ENCODE measurements at regions not wholly inside any gene's neighbourhood (a gene's known extent, or its start where the extent isn't known, plus 50 kb on each side); places are given as distances from the start of the nearest gene placed in this dataset.

- TF ChIP-seq, protein P1, sequence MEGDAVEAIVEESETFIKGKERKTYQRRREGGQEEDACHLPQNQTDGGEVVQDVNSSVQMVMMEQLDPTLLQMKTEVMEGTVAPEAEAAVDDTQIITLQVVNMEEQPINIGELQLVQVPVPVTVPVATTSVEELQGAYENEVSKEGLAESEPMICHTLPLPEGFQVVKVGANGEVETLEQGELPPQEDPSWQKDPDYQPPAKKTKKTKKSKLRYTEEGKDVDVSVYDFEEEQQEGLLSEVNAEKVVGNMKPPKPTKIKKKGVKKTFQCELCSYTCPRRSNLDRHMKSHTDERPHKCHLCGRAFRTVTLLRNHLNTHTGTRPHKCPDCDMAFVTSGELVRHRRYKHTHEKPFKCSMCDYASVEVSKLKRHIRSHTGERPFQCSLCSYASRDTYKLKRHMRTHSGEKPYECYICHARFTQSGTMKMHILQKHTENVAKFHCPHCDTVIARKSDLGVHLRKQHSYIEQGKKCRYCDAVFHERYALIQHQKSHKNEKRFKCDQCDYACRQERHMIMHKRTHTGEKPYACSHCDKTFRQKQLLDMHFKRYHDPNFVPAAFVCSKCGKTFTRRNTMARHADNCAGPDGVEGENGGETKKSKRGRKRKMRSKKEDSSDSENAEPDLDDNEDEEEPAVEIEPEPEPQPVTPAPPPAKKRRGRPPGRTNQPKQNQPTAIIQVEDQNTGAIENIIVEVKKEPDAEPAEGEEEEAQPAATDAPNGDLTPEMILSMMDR (IDR thresholded peaks at IDR 0.05; ENCODE audit: unreplicated experiment): no peak
- no peak overlapping the region for H3K27ac Mint-ChIP-seq (ENCODE audit: low read depth, unreplicated experiment)
- H3K9me3 Mint-ChIP-seq (ENCODE audit: unreplicated experiment): no peaks in the 10 kb centered on the region
- no peak for DNase-seq (ENCODE audit: unreplicated experiment)
- peaks cover 19% of the 10 kb centered on the region for H3K4me1 Mint-ChIP-seq (ENCODE audit: insufficient read depth, unreplicated experiment)
- CTCF ChIA-PET: interaction anchor here (0.8 kb wide), 1 partner anchor 48 kb away, joined by 5 read pairs; no protein-coding TSS in a partner anchor
- no TSS peak for BruUV-seq (replicated peaks)
- intact Hi-C loops (cut with micrococcal nuclease): no loop called here
- no peaks in the 10 kb centered on the region for H3K27me3 Mint-ChIP-seq (ENCODE audit: insufficient read depth, unreplicated experiment)
- no peaks in the 10 kb centered on the region for H3K36me3 Mint-ChIP-seq (ENCODE audit: insufficient read depth, unreplicated experiment)
- H3K4me3 Mint-ChIP-seq (ENCODE audit: unreplicated experiment): no peak overlapping the region
- POLR2A ChIA-PET: interaction anchor here (1.1 kb wide), 1 partner anchor 27 kb away, joined by 3 read pairs; no protein-coding TSS in a partner anchor
Measured at GRCh38 chr6:51301962-51302361, 483.3 kb downstream of the TFAP2B start.

GRCh38 chr6:51302431-51302830 lies 483.8 kb downstream of the TFAP2B start:
- BruUV-seq (replicated peaks): no TSS peak
- no peaks in the 10 kb centered on the region for H3K36me3 Mint-ChIP-seq (ENCODE audit: insufficient read depth, unreplicated experiment)

GRCh38 chr6:51303338-51303737 lies 484.7 kb downstream of the TFAP2B start:
- Mint-ChIP-seq H3K27ac (ENCODE audit: low read depth, unreplicated experiment) (no peak overlapping the region), H3K9me3 (ENCODE audit: unreplicated experiment) (no peaks in the 10 kb centered on the region), H3K4me3 (ENCODE audit: unreplicated experiment) (no peak overlapping the region), H3K4me1 (ENCODE audit: insufficient read depth, unreplicated experiment) (peaks cover 19% of the 10 kb centered on the region), H3K27me3 (ENCODE audit: insufficient read depth, unreplicated experiment) (no peaks in the 10 kb centered on the region), H3K36me3 (ENCODE audit: insufficient read depth, unreplicated experiment) (no peaks in the 10 kb centered on the region)
- TF ChIP-seq, protein P1 (IDR thresholded peaks at IDR 0.05; ENCODE audit: unreplicated experiment): no peak
- no peak for DNase-seq (ENCODE audit: unreplicated experiment)
- intact Hi-C loops (cut with micrococcal nuclease): no loop called here
- no TSS peak for BruUV-seq (replicated peaks)
- CTCF ChIA-PET: interaction anchor here (0.6 kb wide), 1 partner anchor 20 kb away, joined by 4 read pairs; no protein-coding TSS in a partner anchor
- POLR2A ChIA-PET: interaction anchor here (0.6 kb wide), 1 partner anchor 398 kb away, joined by 4 read pairs; no protein-coding TSS in a partner anchor

More at GRCh38 chr6:51302431-51302830, 483.8 kb downstream of the TFAP2B start:
- ChIA-PET CTCF (interaction anchor here (0.8 kb wide), 1 partner anchor 48 kb away, joined by 5 read pairs; no protein-coding TSS in a partner anchor), POLR2A (interaction anchor here (0.8 to 1.1 kb wide), 2 partner anchors 27 to 32 kb away, joined by 3 to 4 read pairs; no protein-coding TSS in a partner anchor)
- intact Hi-C loops (cut with micrococcal nuclease): no loop called here
- DNase-seq (ENCODE audit: unreplicated experiment): no peak
- Mint-ChIP-seq H3K9me3 (ENCODE audit: unreplicated experiment) (no peaks in the 10 kb centered on the region), H3K27ac (ENCODE audit: low read depth, unreplicated experiment) (no peak overlapping the region), H3K4me1 (ENCODE audit: insufficient read depth, unreplicated experiment) (peaks cover 19% of the 10 kb centered on the region), H3K27me3 (ENCODE audit: insufficient read depth, unreplicated experiment) (no peaks in the 10 kb centered on the region), H3K4me3 (ENCODE audit: unreplicated experiment) (no peak overlapping the region)
- TF ChIP-seq, protein P1 (IDR thresholded peaks at IDR 0.05; ENCODE audit: unreplicated experiment): no peak

DNA sequence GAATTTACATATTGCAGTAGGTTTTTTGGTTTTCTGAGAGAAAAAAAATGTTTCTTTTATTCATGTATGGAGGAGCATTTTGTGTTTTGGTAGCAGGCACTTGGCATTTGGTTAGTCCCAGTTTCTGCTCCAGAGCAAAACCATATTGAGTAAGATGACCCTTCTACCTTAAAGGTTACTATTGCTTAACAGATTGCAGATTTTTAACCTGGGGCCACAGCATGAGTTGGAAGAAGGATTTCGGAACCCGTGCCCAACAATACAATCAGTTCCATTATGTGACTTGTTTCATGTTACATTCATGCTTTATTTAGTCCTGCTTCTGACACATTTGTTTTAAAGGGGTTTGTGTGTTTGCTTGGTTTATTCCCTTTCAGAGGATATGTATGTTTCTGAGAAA lies 496.3 kb downstream of the TFAP2B start:
- intact Hi-C loops (cut with micrococcal nuclease): no loop called here
- TF ChIP-seq, protein P1 (IDR thresholded peaks at IDR 0.05; ENCODE audit: unreplicated experiment): no peak
- BruUV-seq (replicated peaks): no TSS peak
- peak; percentile 35 for DNase-seq (ENCODE audit: unreplicated experiment)
- Mint-ChIP-seq H3K27ac (ENCODE audit: low read depth, unreplicated experiment) (no peak overlapping the region), H3K4me3 (ENCODE audit: unreplicated experiment) (no peak overlapping the region), H3K27me3 (ENCODE audit: insufficient read depth, unreplicated experiment) (no peaks in the 10 kb centered on the region), H3K9me3 (ENCODE audit: unreplicated experiment) (no peaks in the 10 kb centered on the region), H3K4me1 (ENCODE audit: insufficient read depth, unreplicated experiment) (no peaks in the 10 kb centered on the region), H3K36me3 (ENCODE audit: insufficient read depth, unreplicated experiment) (no peaks in the 10 kb centered on the region)
- CTCF ChIA-PET: interaction anchor here (0.6 to 1.2 kb wide), 2 partner anchors 20 to 200 kb away, joined by 3 to 4 read pairs; no protein-coding TSS in a partner anchor
- POLR2A ChIA-PET: interaction anchor here (0.6 kb wide), 1 partner anchor 45 kb away, joined by 3 read pairs; no protein-coding TSS in a partner anchor

Measured in MCF 10A (cell line).